NCI-H2107 treated with DMSO at 0.1 percent for 48 hours (cell line): ENCODE measurements at regions not wholly inside any gene's neighbourhood (a gene's known extent, or its start where the extent isn't known, plus 50 kb on each side); places are given as distances from the start of the nearest gene placed in this dataset.
A peak's percentile ranks its signal among the peaks of the same experiment; 100 is the strongest.
"Not testable (repeated sequence)": the region's sequence is repeated elsewhere in the genome, so short reads cannot be mapped to it uniquely, and the experiment has no call there.

Experiments used
- DNase-seq: peaks from one replicate; lab custom pipeline; 2025; ENCODE audit not compliant: unreplicated experiment; lab: John Stamatoyannopoulos, UW

- no peak for DNase-seq
Observed at GRCh38 chr22:44630826-44631225, 71.2 kb upstream of the PRR5 start.

- no peak for DNase-seq
Observed at GRCh38 chr22:44628835-44629234, 73.2 kb upstream of the PRR5 start.

GRCh38 chr22:44628273-44628672, 73.7 kb upstream of the PRR5 start:
- no peak for DNase-seq

GRCh38 chr22:44627521-44628139, 74.4 kb upstream of the PRR5 start:
- DNase-seq, result no peak

- DNase-seq, result peak; percentile 39
Observed at GRCh38 chr22:44625981-44626687, 75.9 kb upstream of the PRR5 start.

- no peak for DNase-seq
Observed at GRCh38 chr22:44625421-44625760, 76.6 kb upstream of the PRR5 start.

- no peak for DNase-seq
Observed at GRCh38 chr22:44624689-44625420, 77.1 kb upstream of the PRR5 start.

- DNase-seq, result peak; percentile 38
Observed at GRCh38 chr22:44623771-44624510, 78.1 kb upstream of the PRR5 start.

- no peak for DNase-seq
Observed at GRCh38 chr22:44622679-44623078, 79.3 kb upstream of the PRR5 start.

- peak; percentile 2 for DNase-seq
Observed at GRCh38 chr22:44622147-44622427, 79.9 kb upstream of the PRR5 start.

- no peak for DNase-seq
Observed at GRCh38 chr22:44621401-44622146, 80.4 kb upstream of the PRR5 start.

- DNase-seq, result no peak
Observed at GRCh38 chr22:44620841-44621257, 81.2 kb upstream of the PRR5 start.

GRCh38 chr22:44620129-44620840, 81.7 kb upstream of the PRR5 start:
- no peak for DNase-seq

GRCh38 chr22:44619560-44620128, 82.4 kb upstream of the PRR5 start:
- not testable (repeated sequence) for DNase-seq

- not testable (repeated sequence) for DNase-seq
Observed at GRCh38 chr22:44618910-44619309, 83.1 kb upstream of the PRR5 start.

GRCh38 chr22:44618400-44618799, 83.6 kb upstream of the PRR5 start:
- no peak for DNase-seq

- no peak for DNase-seq
Observed at GRCh38 chr22:44617828-44618227, 84.2 kb upstream of the PRR5 start.

- no peak for DNase-seq
Observed at GRCh38 chr22:44616882-44617655, 84.9 kb upstream of the PRR5 start.

GRCh38 chr22:44616461-44616860, 85.5 kb upstream of the PRR5 start:
- DNase-seq, result no peak
